Middle frontal gyrus (tissue), 1 donor: ENCODE measurements at regions not wholly inside any gene's neighbourhood (a gene's known extent, or its start where the extent isn't known, plus 50 kb on each side); places are given as distances from the start of the nearest gene placed in this dataset.
"Not testable (repeated sequence)": the region's sequence is repeated elsewhere in the genome, so short reads cannot be mapped to it uniquely, and the experiment has no call there.

Experiments
- DNase-seq: peaks from one replicate; pipeline ENCODE4 v3.0.0-alpha.2; 2015; ENCODE audit warnings: low spot score; ENCODE audit errors: extremely low spot score

- no peak for DNase-seq
These were observed 985.4 kb upstream of the INTU start for GRCh38 chr4:126647320-126647719.

- no peak for DNase-seq
These were observed 984.9 kb upstream of the INTU start for GRCh38 chr4:126647756-126648397.

GRCh38 chr4:126658411-126658810 is 974.3 kb upstream of the INTU start:
- no peak for DNase-seq

- no peak for DNase-seq
These were observed 971.6 kb upstream of the INTU start for GRCh38 chr4:126661194-126661593.

GRCh38 chr4:126664839-126665238 is 967.9 kb upstream of the INTU start:
- no peak for DNase-seq

- not testable (repeated sequence) for DNase-seq
These were observed 962.7 kb upstream of the INTU start for GRCh38 chr4:126670038-126670437.

GRCh38 chr4:126678618-126679017 is 954.1 kb upstream of the INTU start:
- no peak for DNase-seq

GRCh38 chr4:126679303-126679702 is 953.5 kb upstream of the INTU start:
- no peak for DNase-seq

- DNase-seq: no peak
These were observed 950.5 kb upstream of the INTU start for GRCh38 chr4:126682250-126682649.

GRCh38 chr4:126686491-126686890 is 946.3 kb upstream of the INTU start:
- DNase-seq: no peak

- no peak for DNase-seq
These were observed 945.0 kb upstream of the INTU start for GRCh38 chr4:126687655-126688358.

- no peak for DNase-seq
These were observed 941.0 kb upstream of the INTU start for GRCh38 chr4:126691797-126692196.

GRCh38 chr4:126697748-126698147 is 935.0 kb upstream of the INTU start:
- no peak for DNase-seq

GRCh38 chr4:126698224-126698623 is 934.5 kb upstream of the INTU start:
- DNase-seq: no peak

GRCh38 chr4:126701756-126702155 is 931.0 kb upstream of the INTU start:
- DNase-seq: no peak

GRCh38 chr4:126702747-126703146 is 930.0 kb upstream of the INTU start:
- DNase-seq: no peak

- no peak for DNase-seq
These were observed 927.5 kb upstream of the INTU start for GRCh38 chr4:126705266-126705665.

GRCh38 chr4:126708716-126709115 is 924.0 kb upstream of the INTU start:
- DNase-seq: no peak

GRCh38 chr4:126710935-126711334 is 921.8 kb upstream of the INTU start:
- no peak for DNase-seq

GRCh38 chr4:126715067-126715466 is 917.7 kb upstream of the INTU start:
- no peak for DNase-seq

- DNase-seq: no peak
These were observed 917.1 kb upstream of the INTU start for GRCh38 chr4:126715681-126716080.

GRCh38 chr4:126718136-126718535 is 914.6 kb upstream of the INTU start:
- no peak for DNase-seq

- no peak for DNase-seq
These were observed 912.9 kb upstream of the INTU start for GRCh38 chr4:126719852-126720251.
